ENCODE measurements at regions not wholly inside any gene's neighbourhood (a gene's known extent, or its start where the extent isn't known, plus 50 kb on each side); places are given as distances from the start of the nearest gene placed in this dataset.
"Not testable (repeated sequence)": the region's sequence is repeated elsewhere in the genome, so short reads cannot be mapped to it uniquely, and the experiment has no call there.

- TF ChIP-seq CTCF (IDR thresholded peaks at IDR 0.05; ENCODE audit: low read depth, low read length, missing control alignments): no peak
- in situ Hi-C loops (cut with HindIII; ENCODE audit: low sequenced_read_pairs): no loop called here
- no peak for DNase-seq (ENCODE audit: low read depth)
- no peak overlapping the region for H3K4me3 ChIP-seq (ENCODE audit: low read depth, low read length)
Observed at GRCh38 chr2:16999347-17000183, 333.9 kb upstream of the CYRIA start.

GRCh38 chr2:16978301-16978700, 312.7 kb upstream of the CYRIA start:
- H3K4me3 ChIP-seq (ENCODE audit: low read depth, low read length): no peak overlapping the region
- TF ChIP-seq CTCF (IDR thresholded peaks at IDR 0.05; ENCODE audit: low read depth, low read length, missing control alignments): no peak
- in situ Hi-C loops (cut with HindIII; ENCODE audit: low sequenced_read_pairs): no loop called here
- peak; percentile 87 for DNase-seq (ENCODE audit: low read depth)

- H3K4me3 ChIP-seq (ENCODE audit: low read depth, low read length): no peak overlapping the region
- in situ Hi-C loops (cut with HindIII; ENCODE audit: low sequenced_read_pairs): no loop called here
- no peak for DNase-seq (ENCODE audit: low read depth)
- no peak for TF ChIP-seq CTCF (IDR thresholded peaks at IDR 0.05; ENCODE audit: low read depth, low read length, missing control alignments)
Observed at GRCh38 chr2:16974688-16975087, 309.1 kb upstream of the CYRIA start.

GRCh38 chr2:16973586-16974286, 308.1 kb upstream of the CYRIA start:
- DNase-seq (ENCODE audit: low read depth): peak; percentile 94
- TF ChIP-seq CTCF (IDR thresholded peaks at IDR 0.05; ENCODE audit: low read depth, low read length, missing control alignments): no peak
- no peak overlapping the region for H3K4me3 ChIP-seq (ENCODE audit: low read depth, low read length)
- in situ Hi-C loops (cut with HindIII; ENCODE audit: low sequenced_read_pairs): no loop called here

- DNase-seq (ENCODE audit: low read depth): peak; percentile 38
- TF ChIP-seq CTCF (IDR thresholded peaks at IDR 0.05; ENCODE audit: low read depth, low read length, missing control alignments): no peak
- no peak overlapping the region for H3K4me3 ChIP-seq (ENCODE audit: low read depth, low read length)
- in situ Hi-C loops (cut with HindIII; ENCODE audit: low sequenced_read_pairs): no loop called here
Observed at GRCh38 chr2:16972276-16972675, 306.6 kb upstream of the CYRIA start.

GRCh38 chr2:16971722-16972234, 306.1 kb upstream of the CYRIA start:
- TF ChIP-seq CTCF (IDR thresholded peaks at IDR 0.05; ENCODE audit: low read depth, low read length, missing control alignments): no peak
- in situ Hi-C loops (cut with HindIII; ENCODE audit: low sequenced_read_pairs): no loop called here

GRCh38 chr2:16970948-16971347, 305.3 kb upstream of the CYRIA start:
- DNase-seq (ENCODE audit: low read depth); H3K4me3 ChIP-seq (ENCODE audit: low read depth, low read length); in situ Hi-C loops (cut with HindIII; ENCODE audit: low sequenced_read_pairs): not testable (repeated sequence)

More at GRCh38 chr2:16971722-16972234, 306.1 kb upstream of the CYRIA start:
- H3K4me3 ChIP-seq (ENCODE audit: low read depth, low read length): no peak overlapping the region
- no peak for DNase-seq (ENCODE audit: low read depth)
